HG02970 (cell line): ENCODE measurements at regions not wholly inside any gene's neighbourhood (a gene's known extent, or its start where the extent isn't known, plus 50 kb on each side); places are given as distances from the start of the nearest gene placed in this dataset.
A peak's percentile ranks its signal among the peaks of the same experiment; 100 is the strongest.

ENCODE experiments used
- ATAC-seq: cut with Tn5 transposase; IDR thresholded peaks from one replicate; pipeline ENCODE4 v1.9.1; 2021; ENCODE audit warnings: mild to moderate bottlenecking, moderate library complexity, moderate number of reproducible peaks; ENCODE audit not compliant: unreplicated experiment, low FRiP score

DNA sequence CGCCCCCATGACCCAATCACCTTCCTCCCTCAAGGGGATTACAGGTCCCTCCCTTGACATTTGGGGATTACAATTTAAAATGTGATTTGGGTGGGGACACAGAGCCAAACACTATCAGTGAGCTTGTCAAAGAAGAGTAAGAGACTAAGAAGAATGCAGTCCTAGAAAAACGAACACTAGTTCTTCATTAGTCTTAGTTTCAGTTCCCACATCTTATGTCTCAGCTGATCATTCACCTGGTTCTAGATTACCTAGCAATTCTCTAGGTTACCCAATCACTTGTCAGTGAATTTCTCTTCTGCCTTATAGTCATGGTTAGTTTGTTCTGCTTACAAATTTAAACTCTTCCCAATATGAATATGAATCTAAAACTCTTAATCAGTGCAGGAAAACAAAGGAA lies 251.5 kb downstream of the COX7C start:
- ATAC-seq, result no peak

DNA sequence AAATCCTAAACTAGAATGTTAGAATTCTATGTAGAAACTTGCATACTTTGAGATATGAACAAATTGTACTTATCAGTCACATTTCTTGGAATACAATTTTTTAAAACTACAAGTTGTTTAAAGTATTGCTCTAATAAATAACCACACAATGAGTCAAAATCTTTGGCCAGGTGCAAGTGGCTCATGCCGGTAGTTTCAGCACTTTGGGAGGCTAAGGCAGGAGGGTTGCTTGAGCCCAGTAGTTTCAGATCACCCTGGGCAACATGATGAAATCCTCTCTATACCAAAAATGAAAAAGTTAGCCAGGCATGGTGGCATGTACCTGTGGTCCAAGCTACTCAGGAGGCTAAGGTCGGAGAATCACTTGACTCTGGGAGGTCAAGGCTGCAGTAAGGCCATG lies 257.8 kb downstream of the COX7C start:
- ATAC-seq, result no peak

DNA sequence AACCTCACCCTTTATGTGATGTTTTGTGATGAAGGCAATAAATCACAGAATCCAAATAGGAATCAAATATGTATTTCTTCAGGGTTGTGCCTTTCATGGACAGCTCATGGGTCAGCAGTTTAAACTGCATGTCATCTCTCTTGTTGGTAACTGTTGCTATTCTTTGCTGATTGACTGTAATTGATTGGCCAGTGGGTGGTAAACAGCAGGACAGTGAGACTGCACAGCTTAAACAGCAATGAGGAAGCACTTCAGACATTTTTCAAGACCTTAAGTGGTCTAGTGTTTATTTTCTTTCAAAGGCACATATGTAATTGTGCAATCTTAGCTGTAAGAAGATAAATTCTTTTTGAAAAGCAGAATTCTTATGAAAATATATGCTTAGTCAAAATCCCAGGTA lies 260.5 kb downstream of the COX7C start:
- ATAC-seq, result no peak

DNA sequence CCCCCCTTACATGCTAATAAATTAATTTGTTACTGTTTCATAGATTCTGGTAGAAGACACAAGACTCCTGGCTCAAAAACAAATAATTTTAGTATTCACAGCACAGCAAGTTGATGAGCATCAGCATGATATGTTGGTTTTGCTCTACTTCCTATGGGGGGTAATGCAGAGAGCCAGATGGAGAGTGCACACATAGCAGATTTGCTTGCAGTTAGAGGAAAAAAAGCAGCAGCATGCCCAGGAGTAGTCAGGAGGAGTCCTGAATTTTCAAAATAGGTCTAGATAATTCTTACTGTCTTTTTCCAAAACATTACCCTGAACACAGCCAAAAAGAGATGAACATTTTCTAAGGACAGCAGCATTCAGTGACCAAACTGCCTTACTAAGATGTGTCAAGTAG lies 261.3 kb downstream of the COX7C start:
- no peak for ATAC-seq

DNA sequence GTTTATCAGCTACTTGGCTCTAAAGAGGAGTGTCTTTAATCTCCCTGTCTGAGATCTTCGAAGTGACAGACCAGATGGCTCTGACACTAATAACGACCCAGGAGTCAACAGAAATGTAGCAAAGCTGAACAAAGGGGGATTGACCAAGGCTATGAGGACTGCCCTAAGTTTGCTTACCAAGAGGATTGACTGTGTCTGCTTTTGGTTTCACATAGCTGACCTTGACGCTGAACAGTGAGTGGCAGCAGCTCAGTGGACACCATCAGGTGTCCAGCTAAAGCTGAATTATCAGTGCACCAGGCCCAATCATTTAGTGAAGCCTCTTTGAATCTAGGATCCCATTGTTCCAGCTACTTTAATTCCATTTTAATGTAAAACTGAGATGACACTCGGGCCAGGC lies 262.6 kb downstream of the COX7C start:
- no peak for ATAC-seq

DNA sequence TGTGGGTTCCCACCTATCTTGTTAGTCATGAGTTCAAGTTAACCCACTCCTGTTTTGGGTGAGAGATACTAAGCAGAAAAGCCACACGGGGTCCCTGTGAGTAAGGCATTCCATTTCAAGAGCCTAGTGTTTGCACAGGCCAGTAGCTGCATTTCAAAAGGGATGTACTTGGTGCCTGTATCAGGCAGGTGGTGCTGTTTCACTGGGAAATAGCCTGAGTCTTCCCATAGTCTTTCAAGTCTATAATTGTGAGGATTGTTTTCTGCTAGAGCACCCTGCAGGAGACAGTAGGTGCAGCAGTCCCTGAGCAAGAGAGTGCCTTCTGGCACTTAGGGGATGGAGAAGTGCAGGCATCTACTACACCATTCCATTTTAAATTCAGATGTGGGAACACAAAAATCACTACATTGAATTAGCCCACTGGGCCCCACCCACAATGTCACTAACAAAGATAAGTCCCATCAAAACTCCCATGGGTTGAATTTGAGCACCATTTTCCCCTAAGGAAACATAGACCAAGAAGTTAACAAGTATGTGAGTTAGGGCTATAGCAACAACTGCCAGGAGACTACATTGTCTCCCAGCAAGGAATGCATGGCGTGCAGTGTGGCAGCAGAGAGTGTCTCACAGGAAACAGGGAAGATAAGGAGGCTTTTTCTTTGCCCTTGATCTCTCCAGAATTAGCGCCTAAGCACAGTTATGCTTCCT lies 263.2 kb downstream of the COX7C start:
- peak; percentile 64 for ATAC-seq

DNA sequence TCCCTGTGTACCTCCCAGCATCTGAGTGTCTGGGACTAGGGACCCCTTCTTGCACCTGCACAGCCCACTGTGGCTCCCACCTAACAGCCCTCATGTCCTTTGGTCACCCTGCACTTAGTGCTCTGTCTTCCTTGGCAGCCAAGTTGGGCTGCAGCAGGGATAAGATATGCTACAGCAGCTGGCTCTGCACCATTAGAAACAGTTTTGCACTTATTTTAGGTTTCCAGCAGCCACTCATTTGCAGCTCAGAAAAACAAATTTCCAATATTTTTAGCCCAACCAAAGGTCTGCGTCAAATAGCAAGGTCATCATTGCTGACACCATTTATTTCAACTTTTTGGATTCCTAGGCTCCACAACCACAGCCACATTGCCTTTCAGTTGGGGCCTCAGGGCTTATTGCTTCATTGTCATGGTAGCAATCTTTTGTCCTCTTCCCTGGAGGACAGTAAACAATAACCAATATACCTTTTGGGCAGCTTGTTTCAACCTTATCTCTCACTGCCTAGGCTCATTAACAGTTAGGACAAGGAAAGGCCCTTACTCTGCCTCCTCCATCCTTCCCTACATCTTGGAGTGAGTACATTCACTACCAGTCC lies 263.9 kb downstream of the COX7C start:
- ATAC-seq, result no peak

DNA sequence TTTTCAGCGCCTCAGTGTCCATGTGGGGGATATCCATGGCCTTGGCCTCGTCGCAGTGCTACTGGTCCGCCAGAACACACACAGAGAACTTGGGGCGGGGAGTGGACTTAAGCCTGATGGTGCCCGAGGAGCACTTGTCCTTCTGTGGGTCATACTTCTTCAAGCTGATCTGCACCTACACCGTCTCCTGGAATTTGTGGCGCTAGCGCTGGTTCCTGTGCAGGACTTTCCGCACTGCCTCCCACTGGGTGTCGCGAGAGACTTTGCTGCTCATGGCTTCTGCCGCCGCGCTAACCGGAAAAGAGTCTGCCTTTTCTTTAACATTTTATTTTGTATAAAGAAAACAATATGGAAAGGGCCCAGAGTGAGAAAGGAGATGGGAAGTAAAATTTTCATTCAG lies 266.9 kb downstream of the COX7C start:
- no peak for ATAC-seq

DNA sequence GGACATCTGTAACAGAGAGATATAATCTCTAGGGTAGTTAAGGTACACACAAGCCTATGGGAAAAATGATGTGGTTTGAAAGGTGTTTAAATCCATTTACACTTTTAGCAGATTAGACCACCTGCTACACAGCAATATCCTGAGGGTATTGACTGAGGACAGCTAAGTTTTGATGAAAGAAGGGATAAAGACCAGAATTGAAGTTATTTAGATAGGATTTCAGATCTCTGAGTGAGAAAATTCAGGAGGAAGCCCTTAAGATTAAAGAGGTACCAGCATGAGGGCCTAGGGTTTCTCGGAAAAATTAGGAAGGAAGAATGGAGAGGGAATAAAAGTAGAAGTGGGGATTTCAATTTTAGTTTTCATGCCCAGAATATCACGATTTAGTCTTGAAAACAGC lies 267.3 kb downstream of the COX7C start:
- ATAC-seq, result no peak

DNA sequence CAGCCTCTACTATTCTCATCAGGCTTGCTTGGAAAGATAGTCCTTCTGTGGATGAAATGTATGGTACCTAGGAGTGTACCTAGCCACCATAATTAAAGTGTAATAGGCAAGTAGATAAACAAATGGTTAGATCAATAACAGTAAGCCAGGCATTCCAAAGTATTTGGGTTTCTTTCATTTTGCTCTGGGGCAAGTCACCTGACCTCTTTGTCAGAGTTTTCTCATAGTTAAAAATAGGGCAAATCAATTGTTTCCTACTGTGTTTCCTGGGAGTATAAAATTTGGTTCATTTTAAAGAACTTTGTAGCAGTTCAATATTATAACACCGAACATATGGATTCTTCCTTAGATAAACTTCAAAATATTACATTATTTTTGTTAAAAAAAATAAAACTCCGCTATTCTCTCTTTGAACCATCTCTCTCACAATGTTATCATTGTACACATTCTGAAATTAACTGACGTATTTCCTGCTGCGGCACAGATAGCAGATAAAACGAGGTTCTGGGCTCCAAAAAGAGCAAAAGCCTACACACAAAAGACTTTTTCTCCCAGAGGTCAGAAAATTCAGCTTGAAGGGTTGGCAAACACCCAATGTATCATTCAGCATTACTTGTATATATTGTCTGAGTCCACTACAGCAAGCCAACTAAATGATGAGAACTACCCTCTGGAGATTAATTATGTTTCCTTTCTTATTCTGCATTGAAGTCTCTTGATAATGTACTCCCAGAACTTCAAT lies 267.9 kb downstream of the COX7C start:
- no peak for ATAC-seq

DNA sequence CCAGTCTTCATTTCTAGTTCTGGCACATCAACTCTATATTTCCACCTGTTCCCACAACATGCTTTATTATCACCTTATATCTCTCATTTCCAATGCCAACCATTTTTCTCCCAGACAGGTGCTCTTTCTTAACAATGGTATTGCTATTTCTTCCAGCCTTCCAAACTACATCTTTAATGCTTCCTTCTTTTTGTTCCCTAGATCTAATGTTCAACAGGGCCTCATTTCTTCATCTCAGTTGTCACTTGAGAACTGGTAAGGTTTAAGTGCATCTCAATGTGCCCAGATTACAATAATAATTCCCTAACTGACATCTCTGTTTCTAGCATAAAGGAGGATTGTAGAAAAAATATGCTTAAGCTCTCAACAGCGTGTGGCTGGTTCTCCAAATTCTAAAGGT lies 272.6 kb downstream of the COX7C start:
- ATAC-seq, result no peak

DNA sequence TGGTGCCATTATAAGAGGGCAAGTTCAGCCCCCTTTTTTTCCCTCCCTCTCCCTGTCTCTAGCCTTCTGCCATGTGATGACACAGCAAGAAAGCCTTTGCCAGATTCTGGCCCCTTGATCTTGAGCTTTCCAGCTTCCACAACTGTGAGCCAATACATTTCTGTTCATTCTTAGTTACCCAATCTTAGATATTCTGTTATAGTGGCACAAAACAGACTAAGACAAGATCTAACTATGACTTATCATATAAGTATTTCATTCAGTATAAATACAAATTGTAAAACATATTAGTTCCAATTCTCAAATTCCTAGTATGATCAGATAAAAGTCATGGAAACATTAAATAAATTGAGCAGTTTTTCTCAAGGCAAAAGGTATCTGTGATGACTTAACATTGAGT lies 276.3 kb downstream of the COX7C start:
- ATAC-seq, result no peak

DNA sequence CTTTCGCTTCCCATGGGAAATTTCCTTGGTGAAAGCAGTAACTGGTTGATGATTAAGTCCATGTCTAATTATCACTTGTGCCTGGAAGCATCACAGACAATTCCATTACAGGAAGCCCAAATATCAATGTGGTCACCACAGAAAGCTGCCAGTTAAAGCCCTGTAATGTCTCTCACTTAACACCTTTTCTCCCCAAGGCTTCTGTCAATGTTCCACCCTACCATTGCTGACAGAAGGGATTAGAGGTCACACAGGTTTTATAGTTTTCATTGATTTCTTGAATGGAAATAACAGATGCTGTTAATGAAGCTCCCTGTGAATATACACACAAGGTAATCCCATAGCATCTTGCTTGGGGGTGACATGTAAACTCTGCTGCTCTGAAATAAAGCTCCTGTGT lies 279.2 kb downstream of the COX7C start:
- ATAC-seq, result no peak

DNA sequence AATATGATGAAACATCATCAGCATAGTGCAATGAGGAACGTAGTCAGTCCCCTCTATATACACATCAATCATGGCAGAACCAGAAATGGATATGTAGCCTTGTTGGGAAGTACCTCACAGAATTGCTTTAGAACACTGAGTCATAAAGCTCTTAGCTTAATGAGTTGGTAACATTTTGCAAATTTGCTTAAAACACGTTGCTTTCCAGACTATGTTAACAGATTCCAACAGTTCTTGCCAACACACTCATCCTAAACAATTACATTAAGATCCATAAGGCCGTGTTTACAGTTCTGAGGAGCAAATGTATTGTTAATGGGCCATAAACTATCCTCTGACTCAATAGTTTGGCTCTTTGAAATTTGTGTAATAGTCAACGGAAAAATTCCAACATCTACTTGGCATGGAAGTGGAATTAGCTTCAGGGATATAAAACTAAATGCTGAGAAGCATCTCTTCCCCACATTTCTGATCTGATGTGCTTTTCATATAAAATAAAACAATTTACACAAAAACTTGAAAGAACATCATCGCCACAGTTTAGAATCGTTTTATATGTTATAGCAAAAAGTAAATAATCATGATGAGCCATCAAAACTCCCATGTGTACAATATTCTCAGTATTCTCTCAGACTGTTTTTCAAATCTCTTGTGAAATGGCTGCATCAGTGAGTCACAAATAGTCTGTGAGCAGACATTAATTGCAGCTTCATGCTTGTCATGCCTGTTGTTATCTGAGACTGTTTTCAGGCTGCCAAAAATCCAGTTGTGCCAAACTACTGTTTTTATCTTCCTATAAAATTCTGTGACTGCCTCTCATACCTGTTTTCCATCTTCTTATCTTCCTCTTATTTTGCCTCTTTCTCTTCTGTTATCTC lies 291.9 kb downstream of the COX7C start:
- no peak for ATAC-seq

DNA sequence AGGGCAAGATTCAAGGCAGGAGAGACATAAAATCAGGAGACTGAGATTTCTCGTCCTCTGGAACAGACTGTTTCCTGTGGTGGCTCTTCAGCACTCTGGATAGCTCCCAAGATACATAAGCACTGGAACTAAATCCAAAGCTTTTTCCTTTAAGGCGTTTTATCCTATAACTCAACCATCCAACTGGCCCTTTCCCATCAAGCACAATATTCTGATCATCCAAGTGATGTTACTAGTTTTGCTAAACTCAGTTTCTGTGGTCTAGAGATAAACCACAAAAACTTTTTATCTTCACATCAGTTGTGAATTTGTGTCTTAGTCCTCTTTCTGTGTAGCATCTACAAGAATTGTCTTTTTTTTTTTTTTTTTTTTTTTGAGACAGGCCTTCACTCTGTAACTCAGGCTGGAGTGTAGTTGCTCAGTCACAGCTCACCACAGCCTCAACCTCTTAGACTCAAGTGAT lies 299.4 kb downstream of the COX7C start:
- no peak for ATAC-seq

DNA sequence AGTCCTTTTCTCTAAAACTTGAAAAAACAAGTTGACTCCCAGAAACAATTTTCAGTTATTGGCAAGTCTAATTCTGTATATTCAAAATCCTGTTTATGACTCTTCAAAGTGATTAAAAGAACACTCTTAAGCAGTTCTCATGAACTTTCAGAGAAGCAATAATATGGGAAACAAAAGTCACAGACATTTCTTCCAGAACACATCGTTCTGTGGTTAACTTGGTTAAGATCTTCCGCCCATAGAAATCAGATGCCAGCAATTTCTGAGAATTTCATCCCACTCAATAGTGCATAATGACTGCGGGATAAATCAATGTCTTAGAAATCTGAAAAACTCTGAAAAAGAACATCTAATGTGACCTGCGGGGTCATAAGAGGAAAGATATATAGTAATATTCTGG lies 300.5 kb downstream of the COX7C start:
- no peak for ATAC-seq

DNA sequence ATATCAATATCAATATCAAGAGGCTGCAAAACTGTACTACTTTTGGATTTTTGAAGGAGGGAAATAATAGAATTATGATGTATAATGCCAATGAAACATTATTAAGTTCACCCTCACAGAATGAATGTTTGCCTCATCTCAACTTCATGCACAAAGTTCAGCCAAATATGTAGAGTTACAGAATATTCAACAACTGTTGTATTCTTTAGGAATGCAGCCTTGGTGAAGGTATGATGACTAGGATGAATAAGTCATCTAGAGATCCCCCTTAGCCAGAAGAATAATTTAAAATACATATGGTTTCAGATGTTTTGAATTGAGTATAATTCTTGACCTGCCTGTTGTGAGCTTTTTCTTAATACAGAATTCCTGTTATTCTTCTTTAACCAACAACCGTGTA lies 308.3 kb downstream of the COX7C start:
- no peak for ATAC-seq

DNA sequence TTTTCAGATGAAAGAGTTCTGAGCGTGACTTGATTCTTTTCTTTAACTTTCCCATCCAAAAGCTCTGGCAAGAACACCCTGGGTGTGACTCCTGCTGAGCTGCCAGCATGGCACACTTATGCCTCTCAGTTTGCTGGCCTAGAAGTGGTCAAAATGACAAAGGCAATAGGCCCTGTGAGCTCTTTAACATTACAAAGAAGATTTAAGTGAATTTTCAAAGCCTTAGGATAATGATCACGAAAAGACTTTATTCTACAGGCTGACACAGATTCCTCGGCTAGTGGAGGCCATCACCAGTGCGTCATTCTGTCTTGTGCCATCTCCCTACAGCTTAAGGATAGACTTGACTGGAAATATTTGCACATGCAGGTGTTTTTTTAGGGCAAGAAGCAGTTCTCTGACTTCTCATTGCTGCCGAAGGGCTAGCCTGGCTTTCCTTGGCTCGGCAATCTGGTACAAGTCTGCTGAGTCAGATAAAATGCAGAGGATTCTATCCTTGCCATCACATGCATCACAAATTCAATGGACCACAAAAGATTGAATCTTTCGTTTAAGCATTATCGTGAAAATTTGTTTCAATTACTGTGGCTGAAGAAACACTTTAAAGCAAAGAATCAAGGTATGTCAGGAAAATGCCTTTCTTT lies 311.5 kb downstream of the COX7C start:
- ATAC-seq, result no peak

DNA sequence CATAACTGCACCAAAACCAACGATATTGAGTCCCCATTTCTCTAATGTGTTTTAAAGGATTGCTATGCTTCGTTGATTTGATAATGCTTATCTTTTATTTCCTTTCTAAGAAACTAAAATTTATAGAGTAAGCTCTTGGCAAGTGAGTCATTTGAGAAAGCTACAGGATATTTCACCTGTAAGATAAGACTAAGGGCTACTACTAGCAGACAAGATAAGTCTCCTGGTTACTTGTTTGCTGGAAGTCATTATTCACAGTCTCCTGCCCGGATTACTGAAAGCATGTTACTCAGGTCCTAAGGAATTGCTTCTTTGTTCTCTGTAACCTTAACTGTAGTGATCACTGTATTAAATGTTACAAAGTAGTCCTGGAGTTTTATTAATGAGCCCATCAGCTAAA lies 315.9 kb upstream of the RASA1 start:
- ATAC-seq, result no peak

DNA sequence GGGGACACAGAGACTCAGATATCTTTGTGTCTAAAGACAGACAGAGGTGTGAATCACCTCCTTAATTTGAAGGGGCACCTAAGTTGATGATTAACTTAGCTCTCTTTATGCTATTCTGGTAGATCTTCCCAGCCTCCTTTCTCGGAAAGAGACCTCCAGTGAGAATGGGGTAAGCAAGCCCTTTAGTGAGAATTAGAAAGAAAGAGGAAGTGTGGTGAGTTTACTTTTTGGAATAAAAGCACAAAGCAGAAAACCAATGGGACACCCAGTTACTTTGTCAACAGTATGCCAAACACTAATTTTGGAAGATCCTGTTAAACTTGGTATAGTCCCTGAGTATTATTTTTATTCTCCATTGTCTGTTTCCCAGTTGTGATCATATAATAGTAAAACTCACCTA lies 302.8 kb upstream of the RASA1 start:
- no peak for ATAC-seq
